ENCODE measurements at regions not wholly inside any gene's neighbourhood (a gene's known extent, or its start where the extent isn't known, plus 50 kb on each side); places are given as distances from the start of the nearest gene placed in this dataset.

DNA sequence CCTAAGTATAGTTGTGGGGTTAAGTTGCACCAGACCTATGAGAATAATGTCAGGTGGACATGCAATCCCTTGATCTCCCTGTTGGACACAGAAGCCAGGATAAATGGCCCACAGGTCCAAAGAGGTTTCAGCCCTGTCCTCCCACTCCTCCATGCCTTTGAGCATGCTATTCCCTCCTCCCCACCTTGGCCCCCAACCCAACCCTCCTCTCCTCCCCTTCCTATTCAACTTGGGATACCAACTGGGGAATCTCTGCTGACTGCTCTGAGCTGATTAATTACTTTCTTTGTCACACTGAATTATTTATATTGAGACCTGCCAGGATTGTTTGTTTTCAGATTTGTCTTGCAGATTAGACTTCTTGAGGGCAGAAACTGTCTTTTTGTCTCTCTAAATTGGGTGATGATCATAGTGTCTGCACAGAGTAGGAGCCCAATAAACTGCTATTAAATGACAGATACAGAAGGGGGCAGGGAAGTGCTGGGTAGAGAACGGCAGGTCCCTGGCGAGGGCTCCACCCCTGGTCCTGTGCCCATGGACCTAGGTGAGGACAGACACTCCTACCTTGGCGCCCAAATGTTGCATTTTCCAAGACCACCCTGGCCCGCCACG lies 120.9 kb downstream of the UNC5CL start:
- BruUV-seq (replicated peaks) = no TSS peak
- POLR2A ChIA-PET = no interaction called here
- RAD21 ChIA-PET (ENCODE audit: low non-redundant PET in 1 of 2, low total read pairs in 2 of 2, uncharacterized antibody in 2 of 2, unreplicated experiment in 2 of 2) = no interaction called here

DNA sequence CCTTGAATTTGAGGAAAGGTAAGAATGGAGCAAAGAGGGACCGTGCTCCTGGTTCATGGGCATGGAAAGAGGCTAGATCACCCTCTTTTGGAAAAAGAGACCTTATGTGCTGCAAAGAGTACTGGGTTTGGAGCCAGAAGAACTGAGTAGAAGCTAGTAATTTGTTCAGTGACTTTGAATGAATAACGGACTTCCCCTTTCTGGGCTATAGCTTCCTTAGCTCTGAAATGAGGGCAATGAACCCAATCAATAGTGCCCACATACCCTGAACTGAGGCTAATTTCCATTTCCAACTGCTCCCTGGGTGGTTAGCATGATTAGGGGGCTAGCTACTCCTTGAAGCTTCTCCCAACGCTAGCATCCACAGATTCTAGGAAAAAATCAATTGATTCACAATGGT lies 121.4 kb downstream of the UNC5CL start:
- no peak for ATAC-seq
- peaks cover 0 to 5% of the 10 kb centered on the region in 2 experiments; a peak in 1 of 4 replicates for H3K4me1 ChIP-seq (ENCODE audit: control insufficient read depth in 1 of 2, insufficient read depth in 2 of 2, low read length in 2 of 2)
- no peaks in the 10 kb centered on the region for H3K9me2 ChIP-seq (ENCODE audit: insufficient read depth)
- CTCF ChIA-PET = no interaction called here
- TF ChIP-seq, protein P1, sequence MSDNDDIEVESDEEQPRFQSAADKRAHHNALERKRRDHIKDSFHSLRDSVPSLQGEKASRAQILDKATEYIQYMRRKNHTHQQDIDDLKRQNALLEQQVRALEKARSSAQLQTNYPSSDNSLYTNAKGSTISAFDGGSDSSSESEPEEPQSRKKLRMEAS (IDR thresholded peaks at IDR 0.05) = no peak
- TF ChIP-seq, protein P2, sequence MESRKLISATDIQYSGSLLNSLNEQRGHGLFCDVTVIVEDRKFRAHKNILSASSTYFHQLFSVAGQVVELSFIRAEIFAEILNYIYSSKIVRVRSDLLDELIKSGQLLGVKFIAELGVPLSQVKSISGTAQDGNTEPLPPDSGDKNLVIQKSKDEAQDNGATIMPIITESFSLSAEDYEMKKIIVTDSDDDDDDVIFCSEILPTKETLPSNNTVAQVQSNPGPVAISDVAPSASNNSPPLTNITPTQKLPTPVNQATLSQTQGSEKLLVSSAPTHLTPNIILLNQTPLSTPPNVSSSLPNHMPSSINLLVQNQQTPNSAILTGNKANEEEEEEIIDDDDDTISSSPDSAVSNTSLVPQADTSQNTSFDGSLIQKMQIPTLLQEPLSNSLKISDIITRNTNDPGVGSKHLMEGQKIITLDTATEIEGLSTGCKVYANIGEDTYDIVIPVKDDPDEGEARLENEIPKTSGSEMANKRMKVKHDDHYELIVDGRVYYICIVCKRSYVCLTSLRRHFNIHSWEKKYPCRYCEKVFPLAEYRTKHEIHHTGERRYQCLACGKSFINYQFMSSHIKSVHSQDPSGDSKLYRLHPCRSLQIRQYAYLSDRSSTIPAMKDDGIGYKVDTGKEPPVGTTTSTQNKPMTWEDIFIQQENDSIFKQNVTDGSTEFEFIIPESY (IDR thresholded peaks at IDR 0.05; ENCODE audit: extremely low read depth, insufficient replicate concordance, low read length) = no peak
- intact Hi-C loops (cut with micrococcal nuclease) = no loop called here
- no peak overlapping the region for H3K27ac ChIP-seq (ENCODE audit: low read depth, low read length)
- no peak overlapping the region for H3K9ac ChIP-seq (ENCODE audit: low read length)
- H3K4me2 ChIP-seq (ENCODE audit: low read length) = no peak overlapping the region
- POLR2A ChIA-PET = no interaction called here
- no peak overlapping the region for H3K4me3 ChIP-seq (replicated peaks in 1 of 2; ENCODE audit: low read depth in 1 of 2, low read length in 2 of 2)
- H2AFZ ChIP-seq (ENCODE audit: low read depth, low read length, poor library complexity, severe bottlenecking) = no peak overlapping the region
- H3K27me3 ChIP-seq (ENCODE audit: insufficient read depth, low read length) = no peaks in the 10 kb centered on the region
- no peak for DNase-seq (ENCODE audit: low read depth, low spot score)
- H3K36me3 ChIP-seq (ENCODE audit: control insufficient read depth in 1 of 2, insufficient read depth in 2 of 2, low read length in 2 of 2) = no peaks in the 10 kb centered on the region
- no peaks in the 10 kb centered on the region for H4K20me1 ChIP-seq (ENCODE audit: insufficient read depth)
- no TSS peak for BruUV-seq (replicated peaks)
- H3K9me3 ChIP-seq (ENCODE audit: control insufficient read depth in 1 of 2, insufficient read depth in 1 of 2, low read depth in 1 of 2, low read length in 2 of 2) = no peaks in the 10 kb centered on the region
- RAD21 ChIA-PET (ENCODE audit: low non-redundant PET in 1 of 2, low total read pairs in 2 of 2, uncharacterized antibody in 2 of 2, unreplicated experiment in 2 of 2) = no interaction called here
- no peaks in the 10 kb centered on the region for H3K79me2 ChIP-seq (ENCODE audit: insufficient read depth, low read length)

More for the DNA sequence above, 120.9 kb downstream of the UNC5CL start:
- H3K4me1 ChIP-seq (ENCODE audit: control insufficient read depth in 1 of 2, insufficient read depth in 2 of 2, low read length in 2 of 2) = peaks cover 0 to 5% of the 10 kb centered on the region in 2 experiments; a peak in 1 of 4 replicates
- CTCF ChIA-PET = no interaction called here
- H3K36me3 ChIP-seq (ENCODE audit: control insufficient read depth in 1 of 2, insufficient read depth in 2 of 2, low read length in 2 of 2) = no peaks in the 10 kb centered on the region
- ATAC-seq (no peak), DNase-seq (ENCODE audit: low read depth, low spot score) (no peak)
- no peak overlapping the region for H3K9ac ChIP-seq (ENCODE audit: low read length)
- no peaks in the 10 kb centered on the region for H3K9me2 ChIP-seq (ENCODE audit: insufficient read depth)
- no peak overlapping the region for H2AFZ ChIP-seq (ENCODE audit: low read depth, low read length, poor library complexity, severe bottlenecking)
- H3K9me3 ChIP-seq (ENCODE audit: control insufficient read depth in 1 of 2, insufficient read depth in 1 of 2, low read depth in 1 of 2, low read length in 2 of 2) = no peaks in the 10 kb centered on the region
- H3K4me2 ChIP-seq (ENCODE audit: low read length) = no peak overlapping the region
- no peaks in the 10 kb centered on the region for H3K27me3 ChIP-seq (ENCODE audit: insufficient read depth, low read length)
- H3K4me3 ChIP-seq (replicated peaks in 1 of 2; ENCODE audit: low read depth in 1 of 2, low read length in 2 of 2) = no peak overlapping the region
- no peak overlapping the region for H3K27ac ChIP-seq (ENCODE audit: low read depth, low read length)
- no peak for TF ChIP-seq SIN3A (IDR thresholded peaks at IDR 0.05; ENCODE audit: low read depth)
- peak; percentile 24; the same call in 1 of the 2 replicates for TF ChIP-seq RAD21 (IDR thresholded peaks at IDR 0.05; ENCODE audit: low read depth)
- TF ChIP-seq, protein P3, sequence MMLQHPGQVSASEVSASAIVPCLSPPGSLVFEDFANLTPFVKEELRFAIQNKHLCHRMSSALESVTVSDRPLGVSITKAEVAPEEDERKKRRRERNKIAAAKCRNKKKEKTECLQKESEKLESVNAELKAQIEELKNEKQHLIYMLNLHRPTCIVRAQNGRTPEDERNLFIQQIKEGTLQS (IDR thresholded peaks at IDR 0.05) = no peak
- no peak for TF ChIP-seq EZH2 (IDR thresholded peaks at IDR 0.05)
- TF ChIP-seq EGR1 (IDR thresholded peaks at IDR 0.05; ENCODE audit: low read depth) = no peak
- H3K79me2 ChIP-seq (ENCODE audit: insufficient read depth, low read length) = no peaks in the 10 kb centered on the region
- intact Hi-C loops (cut with micrococcal nuclease) = no loop called here
- H4K20me1 ChIP-seq (ENCODE audit: insufficient read depth) = no peaks in the 10 kb centered on the region

All from HCT116 (cell line).